ENCODE measurements at regions not wholly inside any gene's neighbourhood (a gene's known extent, or its start where the extent isn't known, plus 50 kb on each side); places are given as distances from the start of the nearest gene placed in this dataset.

DNA sequence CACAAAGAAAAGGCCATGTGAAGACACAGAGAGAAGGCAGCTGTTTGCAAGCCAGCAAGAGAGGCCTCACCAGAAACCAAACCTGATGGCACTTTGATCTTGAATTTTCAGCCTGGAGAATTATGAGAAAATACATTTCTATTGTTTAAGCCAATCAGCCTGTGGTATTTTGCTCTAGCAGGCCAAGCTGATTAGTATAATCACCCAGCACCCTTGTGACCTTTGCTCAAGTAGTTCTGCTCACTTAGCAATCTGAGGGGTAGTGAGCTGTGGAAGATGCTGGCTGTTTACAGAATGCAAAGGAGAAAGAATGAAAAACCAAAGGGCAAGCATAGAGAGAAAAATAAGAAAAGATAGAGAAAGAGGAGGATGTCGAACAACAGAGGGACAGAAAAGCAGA lies 396.4 kb upstream of the BOD1L1 start:
- Histone ChIP-seq H3K79me1 (ENCODE audit: insufficient read depth, low read depth, low read length, poor library complexity, severe bottlenecking) (no peaks in the 10 kb centered on the region), H2AFZ (ENCODE audit: low read length) (no peak overlapping the region), H2BK120ac (ENCODE audit: low read depth, low read length, poor library complexity, severe bottlenecking) (no peak overlapping the region), H2BK15ac (ENCODE audit: low read depth, low read length) (no peak overlapping the region), H2AK5ac (ENCODE audit: insufficient read length, low read length) (no peak overlapping the region), H4K20me1 (ENCODE audit: control insufficient read depth, insufficient read depth, insufficient read length) (no peaks in the 10 kb centered on the region), H3K4ac (ENCODE audit: low read depth, low read length) (no peak overlapping the region), H3K4me1 (ENCODE audit: insufficient read depth, low read length) (no peaks in the 10 kb centered on the region), H4K5ac (ENCODE audit: insufficient read length, low read depth, low read length) (no peak overlapping the region), H3K56ac (ENCODE audit: insufficient read length, low read depth, low read length) (no peak overlapping the region), H2BK5ac (ENCODE audit: insufficient read length, low read length) (no peak overlapping the region), H3K23me2 (ENCODE audit: insufficient read length, low read depth, low read length, poor library complexity, severe bottlenecking) (no peaks in the 10 kb centered on the region), H3K9me3 (ENCODE audit: control insufficient read depth, low read depth, low read length) (no peaks in the 10 kb centered on the region), H3K14ac (ENCODE audit: insufficient read depth, low read length) (no peak overlapping the region), H2BK12ac (ENCODE audit: insufficient read length, low read depth, low read length) (no peak overlapping the region), H3K27ac (ENCODE audit: insufficient read length, low read depth, low read length) (no peak overlapping the region), H4K91ac (ENCODE audit: insufficient read length, low read depth, low read length) (no peak overlapping the region), H3K4me2 (ENCODE audit: insufficient read depth, insufficient read length, low read length) (no peak overlapping the region), H3K23ac (ENCODE audit: insufficient read length, low read depth, low read length) (no peak overlapping the region), H3K27me3 (ENCODE audit: insufficient read depth, low read length) (no peaks in the 10 kb centered on the region), H3K79me2 (ENCODE audit: insufficient read depth, low read length) (no peaks in the 10 kb centered on the region), H4K8ac (replicated peaks; ENCODE audit: insufficient read length, low read depth, low read length) (no peak overlapping the region), H3T11ph (ENCODE audit: low read length) (no peak overlapping the region), H3K18ac (ENCODE audit: insufficient read length, low read depth, low read length) (no peak overlapping the region), H3K9ac (ENCODE audit: extremely low read depth, insufficient read length, low read length) (no peak overlapping the region), H2BK20ac (ENCODE audit: low read depth, low read length, poor library complexity, severe bottlenecking) (no peak overlapping the region)
- no peak for DNase-seq
- Mint-ChIP-seq H3K27me3 (ENCODE audit: low read depth) (peaks cover 1% of the 10 kb centered on the region), H3K4me1 (peaks cover 6 to 11% of the 10 kb centered on the region in 2 experiments), H3K36me3 (ENCODE audit: insufficient read depth in 1 of 3, low read depth in 3 of 3) (no peaks in the 10 kb centered on the region), H3K4me3 (no peak overlapping the region), H3K9me3 (no peaks in the 10 kb centered on the region), H3K27ac (no peak overlapping the region; a peak in 1 of 7 replicates)
- no CpG with 5 or more reads among the region's 1 CpG for WGBS (ENCODE audit: extremely low coverage, insufficient read length, low lambda C conversion rate)
- TF ChIP-seq CTCF (conservative IDR thresholded peaks at IDR 0.05), result no peak

Measured in H9 (cell line).